Gastrocnemius medialis (tissue), 4 donors: ENCODE measurements at regions not wholly inside any gene's neighbourhood (a gene's known extent, or its start where the extent isn't known, plus 50 kb on each side); places are given as distances from the start of the nearest gene placed in this dataset.

Experiments used
- POLR2A ChIP-seq, 2 donors: fragments of 450-650 bp; IDR thresholded peaks; one replicate each; pipeline ENCODE4 v1.6.1; 2017; ENCODE audit warnings: antibody characterized with exemption in 2 of 2, mild to moderate bottlenecking in 2 of 2, moderate library complexity in 2 of 2
- TF ChIP-seq, protein P1 (sequence below), 5 experiments: fragments of 450-650 bp in 3 of 5; fragments of 200-600 bp in 2 of 5; sonication (generic) in 2 of 5; IDR thresholded peaks in 4 of 5; conservative IDR thresholded peaks in 1 of 5; 1 replicate in 4 of 5; 2 replicates in 1 of 5; pipeline ENCODE4 v1.5.1; 2016 to 2019; ENCODE audit warnings: antibody characterized with exemption in 5 of 5, mild to moderate bottlenecking in 3 of 5, moderate library complexity in 3 of 5

DNA sequence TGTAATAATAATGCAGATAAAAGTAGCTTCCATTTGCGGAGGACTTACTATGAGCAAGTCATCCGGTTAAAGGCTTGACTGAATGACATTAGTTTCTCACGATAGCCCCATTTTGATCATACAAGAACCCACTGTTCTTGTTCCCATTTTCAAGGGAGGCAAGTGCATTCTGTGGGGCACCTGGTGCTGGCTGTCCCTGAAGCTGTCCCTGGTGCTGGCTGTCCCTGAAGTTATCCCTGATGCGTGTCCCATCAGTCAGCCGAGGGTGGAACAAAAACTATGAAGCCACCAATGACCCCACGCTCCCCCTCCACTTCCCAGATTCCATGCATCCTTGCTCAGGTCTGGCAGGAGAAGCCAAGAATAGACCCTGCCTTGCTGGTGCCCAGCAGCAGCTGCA lies 95.3 kb downstream of the EDN3 start:
- TF ChIP-seq, protein P1, sequence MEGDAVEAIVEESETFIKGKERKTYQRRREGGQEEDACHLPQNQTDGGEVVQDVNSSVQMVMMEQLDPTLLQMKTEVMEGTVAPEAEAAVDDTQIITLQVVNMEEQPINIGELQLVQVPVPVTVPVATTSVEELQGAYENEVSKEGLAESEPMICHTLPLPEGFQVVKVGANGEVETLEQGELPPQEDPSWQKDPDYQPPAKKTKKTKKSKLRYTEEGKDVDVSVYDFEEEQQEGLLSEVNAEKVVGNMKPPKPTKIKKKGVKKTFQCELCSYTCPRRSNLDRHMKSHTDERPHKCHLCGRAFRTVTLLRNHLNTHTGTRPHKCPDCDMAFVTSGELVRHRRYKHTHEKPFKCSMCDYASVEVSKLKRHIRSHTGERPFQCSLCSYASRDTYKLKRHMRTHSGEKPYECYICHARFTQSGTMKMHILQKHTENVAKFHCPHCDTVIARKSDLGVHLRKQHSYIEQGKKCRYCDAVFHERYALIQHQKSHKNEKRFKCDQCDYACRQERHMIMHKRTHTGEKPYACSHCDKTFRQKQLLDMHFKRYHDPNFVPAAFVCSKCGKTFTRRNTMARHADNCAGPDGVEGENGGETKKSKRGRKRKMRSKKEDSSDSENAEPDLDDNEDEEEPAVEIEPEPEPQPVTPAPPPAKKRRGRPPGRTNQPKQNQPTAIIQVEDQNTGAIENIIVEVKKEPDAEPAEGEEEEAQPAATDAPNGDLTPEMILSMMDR (IDR thresholded peaks at IDR 0.05 in 4 of 5, conservative IDR thresholded peaks at IDR 0.05 in 1 of 5), result no peak
- no peak for TF ChIP-seq POLR2A (IDR thresholded peaks at IDR 0.05)
